ENCODE measurements at regions not wholly inside any gene's neighbourhood (a gene's known extent, or its start where the extent isn't known, plus 50 kb on each side); places are given as distances from the start of the nearest gene placed in this dataset.

DNA sequence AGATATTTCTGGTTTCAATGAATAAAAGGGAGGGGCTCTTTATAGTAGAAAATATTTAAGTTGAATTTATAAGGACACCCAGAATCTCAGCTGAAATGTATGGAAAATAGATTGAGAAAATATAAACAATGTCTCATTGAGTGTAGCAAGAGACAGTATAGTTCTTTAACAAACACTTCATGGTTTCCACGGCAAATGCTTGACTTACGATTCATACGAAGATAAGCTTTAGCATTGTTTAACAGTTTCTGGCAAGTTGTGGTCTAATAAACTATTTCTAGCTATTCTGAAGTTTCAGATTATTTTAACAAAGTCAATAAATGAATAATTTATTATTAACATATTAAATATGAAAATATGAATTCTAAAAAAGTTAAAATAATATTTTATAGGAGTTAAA, 1419.4 kb downstream of the KCNT2 start:
- H3F3A ChIP-seq (ENCODE audit: insufficient read depth, low read depth): no peaks in the 10 kb centered on the region
- H3K4me1 ChIP-seq (replicated peaks; ENCODE audit: insufficient read depth): no peaks in the 10 kb centered on the region
- no peak overlapping the region for H3K4me2 ChIP-seq
- no peak overlapping the region for H3K27ac ChIP-seq
- BruUV-seq (replicated peaks): no TSS peak
- ChIA-PET CTCF (no interaction called here), POLR2A (ENCODE audit: unreplicated experiment) (interaction anchor here (0.6 to 0.7 kb wide), 2 partner anchors 213 to 280 kb away, joined by 3 to 4 read pairs; no protein-coding TSS in a partner anchor)
- H3K9me3 ChIP-seq (ENCODE audit: insufficient read depth, low read depth): no peaks in the 10 kb centered on the region
- intact Hi-C loops (cut with micrococcal nuclease; ENCODE audit: unreplicated experiment): no loop called here
- no peak overlapping the region for H3K4me3 ChIP-seq
- H3K36me3 ChIP-seq (ENCODE audit: low read depth): no peaks in the 10 kb centered on the region
- no peaks in the 10 kb centered on the region for H3K9me2 ChIP-seq (ENCODE audit: insufficient read depth)
- no peak for TF ChIP-seq CTCF (conservative IDR thresholded peaks at IDR 0.05)
- no peak for TF ChIP-seq EZH2 (IDR thresholded peaks at IDR 0.05; ENCODE audit: low read depth)
- H3K79me2 ChIP-seq (ENCODE audit: low read depth): no peaks in the 10 kb centered on the region
- no peak overlapping the region for H2AFZ ChIP-seq
- DNase-seq: no peak
- no peaks in the 10 kb centered on the region for H3K27me3 ChIP-seq (ENCODE audit: insufficient read depth, low read depth)
- H4K20me1 ChIP-seq (ENCODE audit: insufficient read depth): no peaks in the 10 kb centered on the region

DNA sequence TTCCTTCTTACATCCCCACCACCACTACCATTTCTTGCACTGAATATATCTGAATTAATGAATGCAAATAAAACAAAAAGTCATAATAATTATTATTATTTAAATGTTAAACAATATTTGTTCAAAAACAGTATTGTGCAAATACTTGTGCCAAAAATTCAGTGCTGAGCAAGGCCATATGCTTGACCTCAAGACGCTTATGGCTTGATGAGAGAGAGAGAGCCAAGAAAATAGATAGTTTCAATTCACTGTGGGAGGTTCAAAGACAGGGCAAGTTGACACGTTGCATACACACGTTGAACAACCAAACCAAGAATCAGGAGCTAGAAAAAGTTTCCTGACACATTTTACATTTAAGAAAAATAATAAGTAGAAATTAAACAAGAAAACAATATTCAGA, 1421.7 kb downstream of the KCNT2 start:
- CTCF ChIA-PET: no interaction called here
- BruUV-seq (replicated peaks): no TSS peak

DNA sequence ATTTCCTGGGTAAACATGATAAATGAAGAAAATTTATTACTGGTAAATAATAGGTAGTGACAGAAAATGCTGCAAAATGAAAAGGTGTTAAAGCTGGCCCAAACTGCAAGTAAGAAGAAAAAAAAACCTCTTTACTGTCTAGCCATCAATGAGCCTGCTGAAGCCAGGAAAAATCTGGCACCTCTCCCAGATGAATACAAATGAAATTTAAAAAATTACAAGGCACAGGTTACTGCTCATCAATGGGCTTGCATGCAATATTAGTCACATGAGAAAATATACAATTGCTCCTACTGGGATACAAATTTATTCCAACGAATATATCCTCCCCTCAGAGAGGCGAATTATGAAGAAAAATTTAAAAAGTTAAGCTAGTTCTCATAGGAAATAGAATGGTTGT, 1422.5 kb downstream of the KCNT2 start:
- Histone ChIP-seq H3K4me2 (no peak overlapping the region), H3K4me1 (replicated peaks; ENCODE audit: insufficient read depth) (no peaks in the 10 kb centered on the region), H3F3A (ENCODE audit: insufficient read depth, low read depth) (no peaks in the 10 kb centered on the region), H3K27ac (no peak overlapping the region), H4K20me1 (ENCODE audit: insufficient read depth) (no peaks in the 10 kb centered on the region), H3K4me3 (no peak overlapping the region), H3K36me3 (ENCODE audit: low read depth) (no peaks in the 10 kb centered on the region), H3K9me2 (ENCODE audit: insufficient read depth) (no peaks in the 10 kb centered on the region), H3K27me3 (ENCODE audit: insufficient read depth, low read depth) (no peaks in the 10 kb centered on the region), H3K9me3 (ENCODE audit: insufficient read depth, low read depth) (no peaks in the 10 kb centered on the region), H2AFZ (no peak overlapping the region), H3K79me2 (ENCODE audit: low read depth) (no peaks in the 10 kb centered on the region)
- ChIA-PET CTCF (no interaction called here), POLR2A (ENCODE audit: unreplicated experiment) (no interaction called here)
- DNase-seq: no peak
- no TSS peak for BruUV-seq (replicated peaks)
- intact Hi-C loops (cut with micrococcal nuclease; ENCODE audit: unreplicated experiment): no loop called here
- TF ChIP-seq EZH2 (IDR thresholded peaks at IDR 0.05; ENCODE audit: low read depth) (no peak), CTCF (conservative IDR thresholded peaks at IDR 0.05) (no peak)

More for the DNA sequence above, 1421.7 kb downstream of the KCNT2 start:
- Histone ChIP-seq H3K27ac (no peak overlapping the region), H3K79me2 (ENCODE audit: low read depth) (no peaks in the 10 kb centered on the region), H3K4me3 (no peak overlapping the region), H3K36me3 (ENCODE audit: low read depth) (no peaks in the 10 kb centered on the region), H3K9me3 (ENCODE audit: insufficient read depth, low read depth) (no peaks in the 10 kb centered on the region), H3K9me2 (ENCODE audit: insufficient read depth) (no peaks in the 10 kb centered on the region), H3K4me2 (no peak overlapping the region), H3F3A (ENCODE audit: insufficient read depth, low read depth) (no peaks in the 10 kb centered on the region), H3K4me1 (replicated peaks; ENCODE audit: insufficient read depth) (no peaks in the 10 kb centered on the region), H3K27me3 (ENCODE audit: insufficient read depth, low read depth) (no peaks in the 10 kb centered on the region), H2AFZ (no peak overlapping the region), H4K20me1 (ENCODE audit: insufficient read depth) (no peaks in the 10 kb centered on the region)
- no peak for DNase-seq
- POLR2A ChIA-PET (ENCODE audit: unreplicated experiment): no interaction called here
- TF ChIP-seq CTCF (conservative IDR thresholded peaks at IDR 0.05) (no peak), EZH2 (IDR thresholded peaks at IDR 0.05; ENCODE audit: low read depth) (no peak)
- intact Hi-C loops (cut with micrococcal nuclease; ENCODE audit: unreplicated experiment): no loop called here

Data from PC-9 (cell line).